SK-N-SH treated with all-trans-retinoic acid at 6 μM for 48 hours (cell line): ENCODE measurements at regions not wholly inside any gene's neighbourhood (a gene's known extent, or its start where the extent isn't known, plus 50 kb on each side); places are given as distances from the start of the nearest gene placed in this dataset.

Experiments used
- GLIS3 ChIP-seq: fragments of 250-450 bp; sonication (Bioruptor Pico); IDR thresholded peaks from 2 replicates; pipeline ENCODE4 v1.5.0; 2020; ENCODE audit warnings: mild to moderate bottlenecking, moderate library complexity
- ZC3H10 ChIP-seq: fragments of 250-450 bp; sonication (Bioruptor Pico); IDR thresholded peaks from 2 replicates; pipeline ENCODE4 v1.5.1; 2021; ENCODE audit warnings: mild to moderate bottlenecking, moderate library complexity
- ZFP3 ChIP-seq: fragments of 250-450 bp; sonication (Bioruptor Pico); IDR thresholded peaks from 2 replicates; pipeline ENCODE4 v1.5.0; 2020; ENCODE audit warnings: mild to moderate bottlenecking, moderate library complexity
- TF ChIP-seq, protein P1 (sequence below): fragments of 250-450 bp; sonication (Bioruptor Pico); IDR thresholded peaks from 2 replicates; pipeline ENCODE4 v1.5.1; 2020; ENCODE audit warnings: low read depth, mild to moderate bottlenecking, moderate library complexity

DNA sequence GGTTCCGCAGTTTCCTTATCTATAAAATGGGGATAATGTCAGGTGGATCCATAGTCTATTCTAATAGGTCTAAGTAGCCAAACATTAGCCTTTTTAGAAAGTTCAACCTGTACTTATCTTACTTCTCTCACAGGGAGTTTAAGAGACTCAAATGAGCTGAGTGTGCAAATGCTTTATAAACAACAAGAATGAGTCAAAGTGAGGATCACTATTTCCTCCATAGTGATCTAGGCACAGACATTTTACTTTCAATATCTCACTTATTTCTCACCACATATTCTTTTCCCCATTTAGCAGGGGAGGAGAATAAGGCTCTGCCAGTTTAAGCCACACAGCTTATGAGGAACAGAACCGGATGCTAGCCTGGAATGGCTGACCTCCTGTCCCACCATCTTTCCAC, 92.1 kb upstream of the LMO4 start:
- no peak for TF ChIP-seq ZFP3 (CRISPR knock-in tag)
- TF ChIP-seq, protein P1, sequence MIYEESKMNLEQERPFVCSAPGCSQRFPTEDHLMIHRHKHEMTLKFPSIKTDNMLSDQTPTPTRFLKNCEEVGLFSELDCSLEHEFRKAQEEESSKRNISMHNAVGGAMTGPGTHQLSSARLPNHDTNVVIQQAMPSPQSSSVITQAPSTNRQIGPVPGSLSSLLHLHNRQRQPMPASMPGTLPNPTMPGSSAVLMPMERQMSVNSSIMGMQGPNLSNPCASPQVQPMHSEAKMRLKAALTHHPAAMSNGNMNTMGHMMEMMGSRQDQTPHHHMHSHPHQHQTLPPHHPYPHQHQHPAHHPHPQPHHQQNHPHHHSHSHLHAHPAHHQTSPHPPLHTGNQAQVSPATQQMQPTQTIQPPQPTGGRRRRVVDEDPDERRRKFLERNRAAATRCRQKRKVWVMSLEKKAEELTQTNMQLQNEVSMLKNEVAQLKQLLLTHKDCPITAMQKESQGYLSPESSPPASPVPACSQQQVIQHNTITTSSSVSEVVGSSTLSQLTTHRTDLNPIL (CRISPR knock-in tag) = no peak
- TF ChIP-seq GLIS3 (CRISPR knock-in tag) = no peak
- no peak for TF ChIP-seq ZC3H10
